OCI-LY3 (cell line): ENCODE measurements at regions not wholly inside any gene's neighbourhood (a gene's known extent, or its start where the extent isn't known, plus 50 kb on each side); places are given as distances from the start of the nearest gene placed in this dataset.

Experiments
- H2AFZ ChIP-seq: fragments of 200-600, 300-600 bp; shearing (Covaris generic); 2 replicates; pipeline ENCODE4 v1.6.0; 2014; ENCODE audit warnings: antibody characterized with exemption, low read depth, low read length
- H3K27ac ChIP-seq: fragments of 200-600, 300-600 bp; sonication (generic); 2 replicates; pipeline ENCODE4 v1.5.1; 2014; ENCODE audit warnings: mild to moderate bottlenecking, low read length, moderate library complexity, mixed read lengths
- H3K27me3 ChIP-seq: fragments of 200-600, 300-600 bp; sonication (generic); 2 replicates; pipeline ENCODE4 v1.6.1; 2014; ENCODE audit warnings: low read depth, low read length, mixed read lengths
- H3K36me3 ChIP-seq: fragments of 200-600, 300-600 bp; sonication (generic); replicated peaks from 2 replicates; pipeline ENCODE3; 2014; ENCODE audit warnings: low read depth, low read length, mixed read lengths
- H3K4me1 ChIP-seq: fragments of 300-600, 200-600 bp; sonication (generic); 2 replicates; pipeline ENCODE4 v1.6.1; 2014; ENCODE audit warnings: low read length, mixed read lengths
- H3K4me2 ChIP-seq: fragments of 200-600, 300-600 bp; sonication (generic); 2 replicates; pipeline ENCODE4 v1.6.1; 2014; ENCODE audit warnings: low read length, mixed read lengths
- H3K4me3 ChIP-seq: fragments of 300-600, 200-600 bp; sonication (generic); 2 replicates; pipeline ENCODE4 v1.5.1; 2014; ENCODE audit warnings: antibody characterized with exemption, mild to moderate bottlenecking, low read length, moderate library complexity
- H3K79me2 ChIP-seq: fragments of 300-600, 200-600 bp; shearing (Covaris generic); 2 replicates; pipeline ENCODE4 v1.6.1; 2014; ENCODE audit warnings: mild to moderate bottlenecking, low read length, mixed read lengths
- H3K9ac ChIP-seq: fragments of 300-600, 200-600 bp; shearing (Covaris generic); 2 replicates; pipeline ENCODE4 v1.6.0; 2014; ENCODE audit warnings: mild to moderate bottlenecking, low read length, moderate library complexity
- H3K9me3 ChIP-seq: fragments of 200-600, 300-600 bp; shearing (Covaris generic); 2 replicates; pipeline ENCODE4 v1.6.1; 2014; ENCODE audit warnings: low read length, mixed read lengths; ENCODE audit not compliant: insufficient read depth
- H4K20me1 ChIP-seq: fragments of 200-600, 300-600 bp; sonication (generic); 2 replicates; pipeline ENCODE4 v1.6.1; 2016; ENCODE audit warnings: low read length, mixed read lengths; ENCODE audit not compliant: insufficient read depth
- EZH2phosphoT487 ChIP-seq: fragments of 200-600 bp; shearing (Covaris generic); IDR thresholded peaks from 2 replicates; pipeline ENCODE4 v1.6.1; 2018; ENCODE audit warnings: antibody characterized with exemption, mixed run types, low read depth
- TF ChIP-seq, protein P1 (sequence below): fragments of 200-600, 300-600 bp; sonication (generic); IDR thresholded peaks from 2 replicates; pipeline ENCODE4 v1.5.1; 2014; ENCODE audit warnings: antibody characterized with exemption, low read length, low read depth

DNA sequence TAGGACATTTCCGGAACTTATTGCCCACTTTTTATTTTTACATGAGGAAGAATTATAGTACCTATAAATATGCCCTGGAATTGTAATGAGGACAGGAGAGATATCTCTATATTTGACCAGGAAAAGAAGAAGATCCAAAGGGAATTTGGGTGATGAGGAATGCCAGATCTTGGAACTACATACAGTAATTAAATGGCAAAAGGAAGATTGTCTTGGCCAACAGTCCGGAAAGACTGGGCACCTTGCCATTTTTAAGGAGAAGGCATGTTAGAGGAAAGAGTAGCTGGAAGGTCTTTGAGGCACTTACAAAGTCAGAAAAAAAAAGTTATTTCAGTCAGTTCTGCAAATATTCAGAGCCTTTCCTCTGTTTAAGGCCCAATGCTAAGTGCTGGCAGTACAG, 616.4 kb downstream of the MED13L start:
- Histone ChIP-seq H3K9me3 (no peaks in the 10 kb centered on the region), H3K36me3 (no peaks in the 10 kb centered on the region), H3K4me3 (no peak overlapping the region), H2AFZ (no peak overlapping the region), H4K20me1 (no peaks in the 10 kb centered on the region), H3K27me3 (peaks cover 10% of the 10 kb centered on the region; the same call in 1 of the 2 replicates), H3K9ac (no peak overlapping the region), H3K27ac (no peak overlapping the region), H3K4me2 (no peak overlapping the region), H3K79me2 (no peaks in the 10 kb centered on the region), H3K4me1 (no peaks in the 10 kb centered on the region)
- no peak for TF ChIP-seq EZH2phosphoT487
- TF ChIP-seq, protein P1, sequence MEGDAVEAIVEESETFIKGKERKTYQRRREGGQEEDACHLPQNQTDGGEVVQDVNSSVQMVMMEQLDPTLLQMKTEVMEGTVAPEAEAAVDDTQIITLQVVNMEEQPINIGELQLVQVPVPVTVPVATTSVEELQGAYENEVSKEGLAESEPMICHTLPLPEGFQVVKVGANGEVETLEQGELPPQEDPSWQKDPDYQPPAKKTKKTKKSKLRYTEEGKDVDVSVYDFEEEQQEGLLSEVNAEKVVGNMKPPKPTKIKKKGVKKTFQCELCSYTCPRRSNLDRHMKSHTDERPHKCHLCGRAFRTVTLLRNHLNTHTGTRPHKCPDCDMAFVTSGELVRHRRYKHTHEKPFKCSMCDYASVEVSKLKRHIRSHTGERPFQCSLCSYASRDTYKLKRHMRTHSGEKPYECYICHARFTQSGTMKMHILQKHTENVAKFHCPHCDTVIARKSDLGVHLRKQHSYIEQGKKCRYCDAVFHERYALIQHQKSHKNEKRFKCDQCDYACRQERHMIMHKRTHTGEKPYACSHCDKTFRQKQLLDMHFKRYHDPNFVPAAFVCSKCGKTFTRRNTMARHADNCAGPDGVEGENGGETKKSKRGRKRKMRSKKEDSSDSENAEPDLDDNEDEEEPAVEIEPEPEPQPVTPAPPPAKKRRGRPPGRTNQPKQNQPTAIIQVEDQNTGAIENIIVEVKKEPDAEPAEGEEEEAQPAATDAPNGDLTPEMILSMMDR = no peak

DNA sequence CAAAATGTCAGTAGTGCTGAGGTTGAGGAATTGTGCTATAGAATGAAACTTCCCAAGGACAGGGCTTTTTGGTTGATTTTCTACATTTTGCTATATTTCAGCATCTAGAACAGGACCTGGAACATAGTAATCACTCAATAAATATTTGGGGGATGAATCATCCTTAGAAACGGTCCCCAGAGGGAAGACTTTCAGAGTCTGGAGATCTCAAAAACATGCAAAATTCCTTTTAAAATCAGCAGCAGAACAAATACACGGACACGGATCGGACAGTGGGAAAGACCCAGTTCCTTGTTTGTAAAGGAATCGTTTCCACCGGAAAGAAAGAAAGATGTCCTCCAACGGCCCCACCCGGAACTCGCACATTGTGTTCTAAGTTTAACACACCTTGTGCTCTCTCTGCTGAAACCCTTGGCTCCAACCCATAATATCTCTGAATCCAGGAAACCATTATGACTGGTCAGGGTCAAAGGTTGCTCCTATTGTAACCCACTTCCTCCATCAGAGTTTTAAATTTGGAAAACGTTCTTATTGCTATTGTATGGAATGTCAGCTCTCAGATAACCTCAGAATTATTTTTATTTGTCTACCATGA, 617.2 kb downstream of the MED13L start:
- Histone ChIP-seq H2AFZ (no peak overlapping the region), H3K4me1 (no peaks in the 10 kb centered on the region), H3K79me2 (no peaks in the 10 kb centered on the region), H3K27ac (no peak overlapping the region), H3K4me3 (no peak overlapping the region), H3K36me3 (no peaks in the 10 kb centered on the region), H3K9ac (no peak overlapping the region), H3K27me3 (peaks cover 12% of the 10 kb centered on the region; the same call in 1 of the 2 replicates), H3K9me3 (no peaks in the 10 kb centered on the region), H4K20me1 (no peaks in the 10 kb centered on the region), H3K4me2 (no peak overlapping the region)
- no peak for TF ChIP-seq EZH2phosphoT487
- TF ChIP-seq, protein P1 = no peak

DNA sequence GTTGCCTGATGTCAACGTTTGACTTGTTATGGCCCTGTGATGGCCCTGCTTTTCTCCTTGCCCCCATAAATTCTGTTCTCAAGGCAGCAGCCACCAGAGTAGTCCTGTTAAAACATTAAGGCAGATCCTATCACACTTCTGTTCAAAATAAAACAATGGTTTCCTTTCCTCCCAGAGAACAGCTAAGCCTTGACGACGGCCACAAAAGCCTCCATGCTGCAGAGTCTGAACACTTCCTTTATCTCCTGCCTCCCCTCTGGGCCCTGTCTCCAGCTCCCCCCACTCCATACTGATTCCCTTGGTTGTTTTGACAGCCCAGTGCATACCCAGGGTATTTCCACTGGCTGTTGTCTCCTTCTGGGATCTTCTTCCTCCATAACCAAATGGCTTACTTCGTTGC, 618.1 kb downstream of the MED13L start:
- Histone ChIP-seq H3K79me2 (no peaks in the 10 kb centered on the region), H3K27ac (no peak overlapping the region), H3K36me3 (no peaks in the 10 kb centered on the region), H4K20me1 (no peaks in the 10 kb centered on the region), H3K4me1 (no peaks in the 10 kb centered on the region), H3K4me3 (no peak overlapping the region), H3K9ac (no peak overlapping the region), H3K9me3 (no peaks in the 10 kb centered on the region), H3K4me2 (no peak overlapping the region), H2AFZ (no peak overlapping the region), H3K27me3 (peaks cover 14% of the 10 kb centered on the region; the same call in 1 of the 2 replicates)
- TF ChIP-seq, protein P1 = no peak
- no peak for TF ChIP-seq EZH2phosphoT487

DNA sequence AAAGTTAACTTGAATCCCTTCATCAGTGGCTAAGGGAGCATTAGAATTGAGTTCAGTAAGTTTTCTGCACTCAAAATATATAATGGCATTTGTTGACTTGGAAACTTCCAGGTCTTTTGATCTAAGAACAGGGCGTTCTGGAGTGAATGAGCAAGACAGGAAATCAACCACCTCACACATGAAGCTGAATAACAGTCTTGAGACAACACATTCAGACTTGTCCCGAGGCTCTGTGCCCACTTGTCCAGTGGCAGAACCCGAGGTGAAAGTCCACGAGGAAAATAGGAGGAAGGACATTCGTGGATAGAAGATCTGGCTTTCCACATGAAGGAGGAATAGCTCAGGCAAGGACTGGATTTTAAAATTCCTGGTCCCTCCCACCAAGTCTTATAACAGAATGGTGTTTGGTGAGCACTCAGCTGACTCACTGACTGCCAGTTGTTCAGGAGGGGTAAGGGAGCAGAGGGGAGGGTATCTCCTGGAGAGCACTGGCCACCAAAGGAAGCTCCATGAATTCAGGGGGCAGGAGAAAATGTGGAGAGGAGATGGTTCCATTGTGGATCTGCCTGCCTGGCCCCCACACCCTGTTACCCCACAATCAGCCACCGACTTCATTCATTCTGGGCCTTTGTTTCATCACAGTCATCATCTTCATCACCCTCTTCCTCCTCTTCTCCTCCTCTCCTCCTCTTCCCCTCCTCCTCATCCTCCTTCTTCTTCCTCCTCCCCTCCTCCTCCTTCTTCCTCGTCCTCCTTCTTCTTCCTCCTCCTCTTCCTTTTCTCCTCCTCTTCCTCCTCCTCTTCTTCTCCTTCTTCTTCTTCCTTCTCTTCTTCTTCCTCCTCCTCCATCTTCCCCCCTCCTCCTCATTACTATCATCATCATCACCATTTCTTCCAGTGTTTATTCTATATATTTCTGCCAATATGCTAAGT, 620.1 kb downstream of the MED13L start:
- Histone ChIP-seq H3K4me2 (no peak overlapping the region), H4K20me1 (no peaks in the 10 kb centered on the region), H3K9me3 (no peaks in the 10 kb centered on the region), H3K79me2 (no peaks in the 10 kb centered on the region), H3K27ac (no peak overlapping the region), H3K36me3 (no peaks in the 10 kb centered on the region), H3K27me3 (peaks cover 20% of the 10 kb centered on the region; the same call in 1 of the 2 replicates), H2AFZ (no peak overlapping the region), H3K4me1 (no peaks in the 10 kb centered on the region), H3K4me3 (no peak overlapping the region), H3K9ac (no peak overlapping the region)
- TF ChIP-seq, protein P1 = no peak
- no peak for TF ChIP-seq EZH2phosphoT487
